ENCODE measurements at regions not wholly inside any gene's neighbourhood (a gene's known extent, or its start where the extent isn't known, plus 50 kb on each side); places are given as distances from the start of the nearest gene placed in this dataset.
"Not testable (repeated sequence)": the region's sequence is repeated elsewhere in the genome, so short reads cannot be mapped to it uniquely, and the experiment has no call there.

DNA sequence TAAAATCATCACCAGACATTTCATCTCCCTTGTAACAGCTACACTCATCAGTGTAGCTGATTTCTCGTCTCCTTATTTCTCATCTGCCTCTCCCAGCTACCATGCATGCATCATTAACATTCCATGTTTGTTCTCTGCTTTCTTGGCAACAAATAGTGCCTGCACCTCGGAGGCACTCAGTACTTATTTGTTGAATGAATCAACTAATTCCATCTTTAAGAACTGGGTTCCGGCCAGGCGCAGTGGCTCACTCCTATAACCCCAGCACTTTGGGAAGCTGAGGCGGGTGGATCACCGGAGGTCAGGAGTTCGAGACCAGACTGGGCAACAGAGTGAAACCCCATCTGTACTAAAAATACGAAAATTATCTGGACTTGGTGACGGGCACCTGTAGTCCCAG, 63.9 kb upstream of the GTF3A start:
- Histone ChIP-seq H3K4me1 (ENCODE audit: insufficient read depth) (no peaks in the 10 kb centered on the region), H3K27ac (no peak overlapping the region), H3K27me3 (no peaks in the 10 kb centered on the region), H3K4me3 (no peak overlapping the region), H3K36me3 (no peaks in the 10 kb centered on the region), H3K9me3 (no peaks in the 10 kb centered on the region)
- 76 to 79% (median 78%) methylated on average over 9 of the region's 9 CpGs for WGBS, 3 donors
- no peak for DNase-seq
- intact Hi-C loops (cut with DNase I): loop anchor here in 2 of 4 donors (2.0 to 10.0 kb wide), 4 partner anchors 373 to 622 kb away; no protein-coding TSS in a partner anchor
- TF ChIP-seq EP300 (IDR thresholded peaks at IDR 0.05) (no peak), POLR2A (IDR thresholded peaks at IDR 0.05) (no peak)
- TF ChIP-seq, protein P1, sequence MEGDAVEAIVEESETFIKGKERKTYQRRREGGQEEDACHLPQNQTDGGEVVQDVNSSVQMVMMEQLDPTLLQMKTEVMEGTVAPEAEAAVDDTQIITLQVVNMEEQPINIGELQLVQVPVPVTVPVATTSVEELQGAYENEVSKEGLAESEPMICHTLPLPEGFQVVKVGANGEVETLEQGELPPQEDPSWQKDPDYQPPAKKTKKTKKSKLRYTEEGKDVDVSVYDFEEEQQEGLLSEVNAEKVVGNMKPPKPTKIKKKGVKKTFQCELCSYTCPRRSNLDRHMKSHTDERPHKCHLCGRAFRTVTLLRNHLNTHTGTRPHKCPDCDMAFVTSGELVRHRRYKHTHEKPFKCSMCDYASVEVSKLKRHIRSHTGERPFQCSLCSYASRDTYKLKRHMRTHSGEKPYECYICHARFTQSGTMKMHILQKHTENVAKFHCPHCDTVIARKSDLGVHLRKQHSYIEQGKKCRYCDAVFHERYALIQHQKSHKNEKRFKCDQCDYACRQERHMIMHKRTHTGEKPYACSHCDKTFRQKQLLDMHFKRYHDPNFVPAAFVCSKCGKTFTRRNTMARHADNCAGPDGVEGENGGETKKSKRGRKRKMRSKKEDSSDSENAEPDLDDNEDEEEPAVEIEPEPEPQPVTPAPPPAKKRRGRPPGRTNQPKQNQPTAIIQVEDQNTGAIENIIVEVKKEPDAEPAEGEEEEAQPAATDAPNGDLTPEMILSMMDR (IDR thresholded peaks at IDR 0.05): no peak

DNA sequence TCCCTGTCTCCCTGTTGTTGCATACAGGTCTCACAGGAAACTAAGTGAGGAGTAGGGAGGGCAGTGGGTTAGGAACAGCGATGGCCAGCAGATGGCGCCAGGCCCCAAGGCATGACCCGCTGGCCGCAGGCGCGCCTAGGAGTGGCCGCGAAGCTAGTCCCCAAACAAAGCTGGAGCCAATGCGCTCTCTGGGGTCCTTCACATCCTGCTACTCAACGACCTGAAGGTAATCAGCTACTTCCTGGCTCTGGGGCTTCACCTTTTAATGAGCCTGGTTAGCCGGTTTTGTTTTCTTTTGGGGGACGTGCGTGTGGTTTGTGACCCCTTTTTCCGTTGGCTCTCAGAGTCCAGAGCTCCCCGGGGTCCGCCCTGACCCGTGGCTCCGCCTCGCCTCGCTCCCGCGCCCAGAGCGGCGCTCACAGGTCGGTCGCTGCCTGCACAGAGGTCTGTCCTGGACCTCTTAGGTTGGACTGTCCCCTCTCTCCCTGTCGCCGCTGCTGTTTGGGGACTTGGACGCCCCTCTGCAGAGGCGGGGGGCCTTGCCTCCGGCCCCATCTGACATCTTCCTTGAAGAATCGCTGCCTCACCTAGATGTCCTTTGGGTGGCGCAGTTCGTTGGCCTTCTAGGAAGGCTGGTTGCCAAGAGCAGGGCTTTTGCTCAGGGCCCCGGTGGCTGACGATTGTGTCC, 62.2 kb upstream of the GTF3A start:
- Histone ChIP-seq H3K9me3 (no peaks in the 10 kb centered on the region), H3K27ac (no peak overlapping the region), H3K36me3 (no peaks in the 10 kb centered on the region), H3K4me3 (peak overlapping the region; percentile 24), H3K4me1 (ENCODE audit: insufficient read depth) (no peaks in the 10 kb centered on the region), H3K27me3 (no peaks in the 10 kb centered on the region)
- WGBS, 3 donors: 3 to 4% (median 3%) methylated on average over 25 to 36 of the region's 36 CpGs
- TF ChIP-seq EP300 (IDR thresholded peaks at IDR 0.05): no peak
- TF ChIP-seq, protein P1 (IDR thresholded peaks at IDR 0.05): peak; percentile 80 to 91 (median 83)
- TF ChIP-seq POLR2A (IDR thresholded peaks at IDR 0.05): no peak
- peak; percentile 77 to 88 (median 86) for DNase-seq
- intact Hi-C loops (cut with DNase I): loop anchor here in 2 of 4 donors (2.0 to 10.0 kb wide), 4 partner anchors 375 to 620 kb away; no protein-coding TSS in a partner anchor

DNA sequence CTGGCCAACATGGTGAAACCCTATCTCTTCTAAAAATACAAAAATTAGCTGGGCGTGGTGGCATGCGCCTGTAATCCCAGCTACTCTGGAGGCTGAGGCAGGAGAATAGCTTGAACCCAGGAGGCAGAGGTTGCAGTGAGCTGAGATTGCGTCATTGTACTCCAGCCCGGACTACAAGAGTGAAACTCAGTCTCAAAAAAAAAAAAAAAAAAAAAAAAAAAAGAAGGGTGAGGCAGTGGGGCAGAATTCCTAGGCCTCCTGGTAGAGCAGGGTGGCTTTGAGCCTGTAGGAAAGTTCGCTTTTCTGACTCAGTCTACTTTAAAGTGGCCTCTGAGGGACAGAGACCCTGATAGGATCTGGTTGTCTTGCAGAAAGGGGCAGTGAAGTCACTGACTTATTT, 60.8 kb upstream of the GTF3A start:
- H3K27me3 ChIP-seq; H3K36me3 ChIP-seq; DNase-seq; H3K4me1 ChIP-seq (ENCODE audit: insufficient read depth); H3K27ac ChIP-seq; H3K4me3 ChIP-seq; H3K9me3 ChIP-seq: not testable (repeated sequence)
- WGBS, 3 donors: 82 to 86% (median 82%) methylated on average over 5 of the region's 5 CpGs
- intact Hi-C loops (cut with DNase I): loop anchor here in 2 of 4 donors (2.0 to 10.0 kb wide), 4 partner anchors 376 to 619 kb away; no protein-coding TSS in a partner anchor

DNA sequence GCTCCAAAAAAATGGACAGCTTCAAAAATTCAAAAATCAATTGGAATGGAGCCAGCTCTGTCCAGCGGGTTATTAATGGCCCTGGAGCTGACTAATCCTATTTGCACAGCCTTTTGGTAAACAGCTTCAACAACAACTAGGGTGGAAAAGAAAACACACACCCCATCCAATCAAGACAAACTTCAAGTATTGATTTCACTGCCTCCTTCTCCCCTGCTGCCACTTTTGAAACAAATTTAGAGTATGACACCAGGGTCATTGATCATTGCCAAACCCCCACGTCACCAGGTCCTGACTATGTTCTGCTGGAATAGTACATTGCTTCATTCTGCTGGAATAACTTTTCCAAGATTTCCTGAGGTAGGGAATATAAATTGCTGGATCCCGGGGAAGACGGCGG, 56.8 kb upstream of the GTF3A start:
- Histone ChIP-seq H3K9me3 (no peaks in the 10 kb centered on the region), H3K4me1 (ENCODE audit: insufficient read depth) (no peaks in the 10 kb centered on the region), H3K36me3 (no peaks in the 10 kb centered on the region), H3K4me3 (no peak overlapping the region), H3K27ac (no peak overlapping the region), H3K27me3 (no peaks in the 10 kb centered on the region)
- WGBS, 3 donors: 66 to 70% (median 70%) methylated on average over 5 of the region's 5 CpGs
- intact Hi-C loops (cut with DNase I): loop anchor here in 1 of 4 donors (10.0 kb wide), 1 partner anchor 607 kb away; no protein-coding TSS in a partner anchor
- TF ChIP-seq, protein P1 (IDR thresholded peaks at IDR 0.05): no peak
- no peak for TF ChIP-seq POLR2A (IDR thresholded peaks at IDR 0.05)
- TF ChIP-seq EP300 (IDR thresholded peaks at IDR 0.05): no peak
- DNase-seq: no peak

DNA sequence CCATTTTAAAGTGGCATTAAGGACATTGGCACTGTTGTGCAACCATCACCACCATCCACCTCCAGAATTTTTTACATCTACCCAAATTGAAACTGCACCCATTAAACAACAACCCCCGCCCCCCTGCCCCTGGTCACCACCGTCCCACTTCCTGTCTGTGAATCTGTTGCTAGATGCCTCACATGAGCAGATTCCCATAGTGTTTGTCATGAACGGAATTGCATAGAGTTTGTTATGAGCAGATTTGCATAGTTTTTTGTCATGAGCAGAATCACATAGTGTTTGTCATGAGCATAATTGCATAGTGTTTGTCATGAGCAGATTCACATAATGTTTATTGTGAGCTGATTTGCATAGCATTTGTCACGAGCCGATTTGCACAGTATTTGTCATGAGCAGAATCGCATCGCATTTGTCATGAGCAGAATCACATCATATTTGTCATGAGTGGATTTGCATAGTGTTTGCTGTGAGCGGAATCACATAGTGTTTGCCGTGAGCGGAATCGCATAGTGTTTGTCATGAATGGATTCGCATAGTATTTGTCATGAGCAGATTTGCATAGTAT, 54.0 kb upstream of the GTF3A start:
- TF ChIP-seq EP300 (IDR thresholded peaks at IDR 0.05): no peak
- H3K4me1 ChIP-seq (ENCODE audit: insufficient read depth): no peaks in the 10 kb centered on the region
- no peak for DNase-seq
- H3K9me3 ChIP-seq: no peaks in the 10 kb centered on the region
- intact Hi-C loops (cut with DNase I): loop anchor here (5.0 to 10.0 kb wide), 5 partner anchors 154 to 604 kb away; no protein-coding TSS in a partner anchor
- H3K27me3 ChIP-seq: no peaks in the 10 kb centered on the region
- no peak overlapping the region for H3K27ac ChIP-seq
- H3K36me3 ChIP-seq: no peaks in the 10 kb centered on the region
- no peak overlapping the region for H3K4me3 ChIP-seq
- 87 to 91% (median 90%) methylated on average over 12 of the region's 12 CpGs for WGBS, 3 donors
